Ascending aorta (tissue), 2 donors: ENCODE measurements at regions not wholly inside any gene's neighbourhood (a gene's known extent, or its start where the extent isn't known, plus 50 kb on each side); places are given as distances from the start of the nearest gene placed in this dataset.
"Not testable (repeated sequence)": the region's sequence is repeated elsewhere in the genome, so short reads cannot be mapped to it uniquely, and the experiment has no call there.

Experiments used
- DNase-seq, 2 donors: peaks; one replicate each; pipeline ENCODE4 v3.0.0-alpha.2; 2019; ENCODE audit warnings: low spot score in 2 of 2
- H3K27ac ChIP-seq, 2 donors: fragments of 200-600 bp; sonication (generic); one replicate each; pipeline ENCODE4 v1.5.1; 2016 to 2017; ENCODE audit warnings: mild to moderate bottlenecking in 1 of 2
- H3K27me3 ChIP-seq: fragments of 200-600 bp; sonication (generic); one replicate; pipeline ENCODE4 v1.5.1; 2017
- H3K36me3 ChIP-seq, 2 donors: fragments of 200-600 bp; sonication (generic); one replicate each; pipeline ENCODE4 v1.5.1; 2016
- H3K4me1 ChIP-seq, 2 donors: fragments of 200-600 bp; sonication (generic); one replicate each; pipeline ENCODE4 v1.5.1; 2016 to 2017; ENCODE audit warnings: mild to moderate bottlenecking in 1 of 2
- H3K4me3 ChIP-seq, 2 donors: fragments of 200-600 bp; sonication (generic); one replicate each; pipeline ENCODE4 v1.5.1; 2016 to 2017; ENCODE audit warnings: mild to moderate bottlenecking in 1 of 2
- H3K9me3 ChIP-seq, 2 donors: fragments of 200-600 bp; sonication (generic); one replicate each; pipeline ENCODE4 v1.5.1; 2016
- CTCF ChIP-seq, 3 experiments: fragments of 200-600 bp in 2 of 3; fragments of 450-650 bp in 1 of 3; sonication (generic) in 2 of 3; IDR thresholded peaks; one replicate each; pipeline ENCODE4 v1.5.1; 2016 to 2019; ENCODE audit warnings: antibody characterized with exemption in 3 of 3, mild to moderate bottlenecking in 1 of 3, moderate library complexity in 1 of 3
- intact Hi-C: fragments of 100-400 bp; cut with DNase I; formaldehyde crosslinking; loops from one replicate; pipeline ENCODE4 v1.15.1; 2023

GRCh38 chr5:27845248-27845647 is 806.9 kb upstream of the CDH9 start:
- TF ChIP-seq CTCF (IDR thresholded peaks at IDR 0.05), result no peak
- Histone ChIP-seq H3K27ac (no peak overlapping the region), H3K27me3 (no peaks in the 10 kb centered on the region), H3K4me3 (no peak overlapping the region), H3K9me3 (no peaks in the 10 kb centered on the region), H3K36me3 (no peaks in the 10 kb centered on the region), H3K4me1 (no peaks in the 10 kb centered on the region)
- no peak for DNase-seq
- intact Hi-C loops, result no loop called here

- H3K36me3 ChIP-seq, DNase-seq, intact Hi-C loops, H3K27me3 ChIP-seq, H3K4me3 ChIP-seq, H3K4me1 ChIP-seq, H3K9me3 ChIP-seq, H3K27ac ChIP-seq: not testable (repeated sequence)
Measured at GRCh38 chr5:27836704-27837103, 798.3 kb upstream of the CDH9 start.

GRCh38 chr5:27832886-27833285 is 794.5 kb upstream of the CDH9 start:
- DNase-seq, result no peak
- H3K27me3 ChIP-seq, result no peaks in the 10 kb centered on the region
- H3K4me1 ChIP-seq, result no peaks in the 10 kb centered on the region
- no peaks in the 10 kb centered on the region for H3K9me3 ChIP-seq
- no peak for TF ChIP-seq CTCF (IDR thresholded peaks at IDR 0.05)
- no peaks in the 10 kb centered on the region for H3K36me3 ChIP-seq
- no peak overlapping the region for H3K27ac ChIP-seq
- H3K4me3 ChIP-seq, result no peak overlapping the region
- intact Hi-C loops, result no loop called here

GRCh38 chr5:27830546-27830945 is 792.2 kb upstream of the CDH9 start:
- Histone ChIP-seq H3K4me3 (no peak overlapping the region), H3K9me3 (no peaks in the 10 kb centered on the region), H3K27ac (no peak overlapping the region), H3K27me3 (no peaks in the 10 kb centered on the region), H3K4me1 (no peaks in the 10 kb centered on the region), H3K36me3 (no peaks in the 10 kb centered on the region)
- DNase-seq, result no peak
- TF ChIP-seq CTCF (IDR thresholded peaks at IDR 0.05), result no peak
- intact Hi-C loops, result no loop called here

GRCh38 chr5:27821681-27822080 is 783.3 kb upstream of the CDH9 start:
- intact Hi-C loops, result no loop called here
- Histone ChIP-seq H3K36me3 (no peaks in the 10 kb centered on the region), H3K9me3 (no peaks in the 10 kb centered on the region), H3K4me1 (no peaks in the 10 kb centered on the region), H3K27me3 (no peaks in the 10 kb centered on the region), H3K4me3 (no peak overlapping the region), H3K27ac (no peak overlapping the region)
- TF ChIP-seq CTCF (IDR thresholded peaks at IDR 0.05), result no peak
- no peak for DNase-seq

- intact Hi-C loops, result no loop called here
- Histone ChIP-seq H3K4me3 (no peak overlapping the region), H3K27ac (no peak overlapping the region), H3K9me3 (no peaks in the 10 kb centered on the region), H3K4me1 (no peaks in the 10 kb centered on the region), H3K36me3 (no peaks in the 10 kb centered on the region), H3K27me3 (no peaks in the 10 kb centered on the region)
- DNase-seq, result no peak
- TF ChIP-seq CTCF (IDR thresholded peaks at IDR 0.05), result no peak
Measured at GRCh38 chr5:27818888-27819287, 780.5 kb upstream of the CDH9 start.
